H9 (cell line): ENCODE measurements at regions not wholly inside any gene's neighbourhood (a gene's known extent, or its start where the extent isn't known, plus 50 kb on each side); places are given as distances from the start of the nearest gene placed in this dataset.

Experiments used
- DNase-seq: peaks from one replicate; pipeline ENCODE4 v3.0.0-alpha.2; 2017
- H2AFZ ChIP-seq: one replicate; pipeline ENCODE4 v1.6.1; 2013; ENCODE audit warnings: mild to moderate bottlenecking, low read length, control low read depth, moderate library complexity
- H2AK5ac ChIP-seq: 2 replicates; pipeline ENCODE4 v1.6.1; 2013; ENCODE audit warnings: low read length, control low read depth, mixed read lengths; ENCODE audit not compliant: insufficient read length
- H2BK120ac ChIP-seq: one replicate; pipeline ENCODE4 v1.6.1; 2013; ENCODE audit warnings: low read depth, mild to moderate bottlenecking, low read length, control low read depth, inconsistent platforms; ENCODE audit not compliant: poor library complexity, severe bottlenecking
- H2BK12ac ChIP-seq: 2 replicates; pipeline ENCODE4 v1.6.1; 2013; ENCODE audit warnings: low read length, control low read depth, mixed read lengths, low read depth; ENCODE audit not compliant: insufficient read length
- H2BK15ac ChIP-seq: 2 replicates; pipeline ENCODE4 v1.6.1; 2013; ENCODE audit warnings: low read depth, low read length, control low read depth
- H2BK20ac ChIP-seq: one replicate; pipeline ENCODE4 v1.6.1; 2013; ENCODE audit warnings: low read depth, mild to moderate bottlenecking, low read length, control low read depth, inconsistent platforms; ENCODE audit not compliant: poor library complexity, severe bottlenecking
- H2BK5ac ChIP-seq: 2 replicates; pipeline ENCODE4 v1.6.1; 2013; ENCODE audit warnings: low read length, control low read depth, mixed read lengths; ENCODE audit not compliant: insufficient read length
- H3K14ac ChIP-seq: 2 replicates; pipeline ENCODE4 v1.6.1; 2013; ENCODE audit warnings: low read length, control low read depth; ENCODE audit not compliant: insufficient read depth
- H3K18ac ChIP-seq: 2 replicates; pipeline ENCODE4 v1.6.1; 2013; ENCODE audit warnings: low read depth, mild to moderate bottlenecking, mixed read lengths, low read length, control low read depth; ENCODE audit not compliant: insufficient read length
- H3K23ac ChIP-seq: 2 replicates; pipeline ENCODE4 v1.6.1; 2013; ENCODE audit warnings: low read length, control low read depth, mixed read lengths, low read depth; ENCODE audit not compliant: insufficient read length
- H3K23me2 ChIP-seq: 2 replicates; pipeline ENCODE4 v1.6.1; 2013; ENCODE audit warnings: low read depth, mild to moderate bottlenecking, mixed read lengths, low read length, control low read depth; ENCODE audit not compliant: insufficient read length, poor library complexity, severe bottlenecking
- H3K27ac ChIP-seq: 2 replicates; pipeline ENCODE4 v1.5.1; 2013; ENCODE audit warnings: low read length, control low read depth, mixed read lengths, low read depth; ENCODE audit not compliant: insufficient read length
- H3K27me3 ChIP-seq: 2 replicates; pipeline ENCODE4 v1.6.1; 2013; ENCODE audit warnings: low read length, control low read depth, inconsistent platforms; ENCODE audit not compliant: insufficient read depth
- H3K4ac ChIP-seq: 2 replicates; pipeline ENCODE4 v1.6.1; 2013; ENCODE audit warnings: low read depth, mild to moderate bottlenecking, control low read depth, inconsistent platforms, low read length, moderate library complexity
- H3K4me1 ChIP-seq: 2 replicates; pipeline ENCODE4 v1.6.1; 2013; ENCODE audit warnings: low read length, control low read depth, inconsistent platforms; ENCODE audit not compliant: insufficient read depth
- H3K4me2 ChIP-seq: 2 replicates; pipeline ENCODE4 v1.6.1; 2013; ENCODE audit warnings: low read length, control low read depth, mixed read lengths; ENCODE audit not compliant: insufficient read length, insufficient read depth
- H3K56ac ChIP-seq: 2 replicates; pipeline ENCODE4 v1.6.1; 2013; ENCODE audit warnings: low read depth, mild to moderate bottlenecking, mixed read lengths, low read length, control low read depth; ENCODE audit not compliant: insufficient read length
- H3K79me1 ChIP-seq: 2 replicates; pipeline ENCODE4 v1.6.1; 2013; ENCODE audit warnings: low read depth, mild to moderate bottlenecking, moderate library complexity, low read length, control low read depth, inconsistent platforms; ENCODE audit not compliant: insufficient read depth, poor library complexity, severe bottlenecking
- H3K79me2 ChIP-seq: 2 replicates; pipeline ENCODE4 v1.6.1; 2013; ENCODE audit warnings: low read length, control low read depth, inconsistent platforms; ENCODE audit not compliant: insufficient read depth
- H3K9ac ChIP-seq: 2 replicates; pipeline ENCODE4 v1.6.1; 2013; ENCODE audit warnings: low read length, control low read depth, mixed read lengths; ENCODE audit not compliant: insufficient read length; ENCODE audit errors: extremely low read depth
- H3K9me3 ChIP-seq: one replicate; pipeline ENCODE4 v1.6.1; 2013; ENCODE audit warnings: low read depth, low read length, inconsistent platforms; ENCODE audit not compliant: control insufficient read depth
- H3T11ph ChIP-seq: one replicate; pipeline ENCODE4 v1.6.1; 2013; ENCODE audit warnings: mild to moderate bottlenecking, low read length, control low read depth, inconsistent platforms
- H4K20me1 ChIP-seq: one replicate; pipeline ENCODE4 v1.6.1; 2013; ENCODE audit not compliant: control insufficient read depth, insufficient read length, insufficient read depth
- H4K5ac ChIP-seq: 2 replicates; pipeline ENCODE4 v1.6.1; 2013; ENCODE audit warnings: low read depth, mild to moderate bottlenecking, mixed read lengths, low read length, control low read depth; ENCODE audit not compliant: insufficient read length
- H4K8ac ChIP-seq: replicated peaks from 2 replicates; pipeline ENCODE4 v1.6.1; 2013; ENCODE audit warnings: low read length, control low read depth, mixed read lengths, low read depth; ENCODE audit not compliant: insufficient read length
- H4K91ac ChIP-seq: 2 replicates; pipeline ENCODE4 v1.6.1; 2013; ENCODE audit warnings: low read depth, mild to moderate bottlenecking, moderate library complexity, mixed read lengths, low read length, control low read depth; ENCODE audit not compliant: insufficient read length
- H3K27ac Mint-ChIP-seq, 3 experiments: 2 replicates in 2 of 3; 3 replicates in 1 of 3; pipeline ENCODE4 v1.8.0; 2020 to 2021; ENCODE audit warnings: mixed read lengths in 3 of 3, mild to moderate bottlenecking in 1 of 3, moderate library complexity in 1 of 3
- H3K27me3 Mint-ChIP-seq: 2 replicates; pipeline ENCODE4 v1.8.0; 2021; ENCODE audit warnings: low read depth, mild to moderate bottlenecking, moderate library complexity, mixed read lengths
- H3K36me3 Mint-ChIP-seq, 3 experiments: 2 replicates in 2 of 3; 3 replicates in 1 of 3; pipeline ENCODE4 v1.8.0; 2020 to 2021; ENCODE audit warnings: low read depth in 3 of 3, mixed read lengths in 3 of 3; ENCODE audit not compliant: insufficient read depth in 1 of 3
- H3K4me1 Mint-ChIP-seq, 2 experiments: 2 replicates each; pipeline ENCODE4 v1.8.0; 2020; ENCODE audit warnings: mixed read lengths in 2 of 2
- H3K4me3 Mint-ChIP-seq, 2 experiments: 2 replicates in 1 of 2; 3 replicates in 1 of 2; pipeline ENCODE4 v1.8.0; 2020 to 2021; ENCODE audit warnings: mild to moderate bottlenecking in 2 of 2, mixed read lengths in 2 of 2, moderate library complexity in 1 of 2
- H3K9me3 Mint-ChIP-seq, 2 experiments: 2 replicates in 1 of 2; 3 replicates in 1 of 2; pipeline ENCODE4 v1.8.0; 2020; ENCODE audit warnings: mild to moderate bottlenecking in 2 of 2, mixed read lengths in 2 of 2, moderate library complexity in 1 of 2
- WGBS: extraction: QIAGEN DNeasy Blood & Tissue Kit; methylation state at CpG from one replicate; pipeline ENCODE4 v1.1.7; 2013; ENCODE audit warnings: missing lambda C conversion rate, low lambda C conversion rate, mixed read lengths; ENCODE audit not compliant: insufficient read length; ENCODE audit errors: extremely low coverage; 5-methylcytosine and 5-hydroxymethylcytosine counted together
- TF ChIP-seq, protein P1 (sequence below): fragments of 200-600 bp; sonication (generic); conservative IDR thresholded peaks from 3 replicates; pipeline ENCODE4 v1.8.0; 2021; ENCODE audit warnings: antibody characterized with exemption, mild to moderate bottlenecking

DNA sequence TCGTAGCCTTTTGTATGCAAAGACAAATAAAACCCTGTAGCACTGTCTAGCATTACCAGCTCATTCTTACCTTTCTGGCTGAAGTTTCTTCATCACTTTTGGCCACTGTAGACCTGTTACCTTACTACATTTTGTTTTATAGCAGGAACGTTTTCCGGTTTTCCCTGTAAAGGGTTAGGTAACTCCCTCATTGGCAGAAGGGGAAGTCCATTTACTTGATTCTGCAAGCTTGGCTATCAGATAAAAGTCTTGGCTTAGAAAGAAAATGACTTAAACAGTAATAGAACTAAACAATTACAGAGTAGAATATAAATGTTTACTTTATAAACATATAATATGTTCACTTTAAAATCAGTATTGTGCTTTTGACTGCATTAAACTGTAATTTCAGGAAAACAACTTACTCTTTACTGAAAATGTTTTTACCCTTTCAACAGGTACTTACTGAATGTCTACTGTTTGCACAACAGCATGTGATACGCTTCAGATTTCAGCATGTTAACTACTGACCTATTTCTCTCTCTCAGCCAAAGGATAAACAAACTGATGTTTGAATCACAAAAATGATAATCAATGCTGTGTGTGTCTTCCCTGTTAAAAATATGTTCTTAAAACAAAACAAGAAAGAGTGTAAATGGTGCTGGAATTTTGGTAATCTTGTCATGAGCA, 67.1 kb downstream of the OTUD1 start:
- no peak overlapping the region for H3K9ac ChIP-seq
- Mint-ChIP-seq H3K4me1 (no peaks in the 10 kb centered on the region), H3K9me3 (peaks cover 17 to 22% of the 10 kb centered on the region in 2 experiments), H3K27me3 (no peaks in the 10 kb centered on the region), H3K4me3 (no peak overlapping the region), H3K36me3 (peaks cover 2 to 5% (median 4%) of the 10 kb centered on the region in 3 experiments; a peak in 5 of 7 replicates), H3K27ac (no peak overlapping the region)
- H2BK12ac ChIP-seq = no peak overlapping the region
- no peak overlapping the region for H2BK15ac ChIP-seq
- no peak overlapping the region for H2BK20ac ChIP-seq
- H3K27me3 ChIP-seq = no peaks in the 10 kb centered on the region
- no peak overlapping the region for H3K18ac ChIP-seq
- no peak overlapping the region for H4K91ac ChIP-seq
- no peak overlapping the region for H2AK5ac ChIP-seq
- no peaks in the 10 kb centered on the region for H4K20me1 ChIP-seq
- no peaks in the 10 kb centered on the region for H3K23me2 ChIP-seq
- H3K79me2 ChIP-seq = no peaks in the 10 kb centered on the region
- H2BK5ac ChIP-seq = no peak overlapping the region
- H3K4me2 ChIP-seq = no peak overlapping the region
- no peaks in the 10 kb centered on the region for H3K4me1 ChIP-seq
- H3K79me1 ChIP-seq = no peaks in the 10 kb centered on the region
- TF ChIP-seq, protein P1, sequence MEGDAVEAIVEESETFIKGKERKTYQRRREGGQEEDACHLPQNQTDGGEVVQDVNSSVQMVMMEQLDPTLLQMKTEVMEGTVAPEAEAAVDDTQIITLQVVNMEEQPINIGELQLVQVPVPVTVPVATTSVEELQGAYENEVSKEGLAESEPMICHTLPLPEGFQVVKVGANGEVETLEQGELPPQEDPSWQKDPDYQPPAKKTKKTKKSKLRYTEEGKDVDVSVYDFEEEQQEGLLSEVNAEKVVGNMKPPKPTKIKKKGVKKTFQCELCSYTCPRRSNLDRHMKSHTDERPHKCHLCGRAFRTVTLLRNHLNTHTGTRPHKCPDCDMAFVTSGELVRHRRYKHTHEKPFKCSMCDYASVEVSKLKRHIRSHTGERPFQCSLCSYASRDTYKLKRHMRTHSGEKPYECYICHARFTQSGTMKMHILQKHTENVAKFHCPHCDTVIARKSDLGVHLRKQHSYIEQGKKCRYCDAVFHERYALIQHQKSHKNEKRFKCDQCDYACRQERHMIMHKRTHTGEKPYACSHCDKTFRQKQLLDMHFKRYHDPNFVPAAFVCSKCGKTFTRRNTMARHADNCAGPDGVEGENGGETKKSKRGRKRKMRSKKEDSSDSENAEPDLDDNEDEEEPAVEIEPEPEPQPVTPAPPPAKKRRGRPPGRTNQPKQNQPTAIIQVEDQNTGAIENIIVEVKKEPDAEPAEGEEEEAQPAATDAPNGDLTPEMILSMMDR = no peak
- H3K23ac ChIP-seq = no peak overlapping the region
- H2AFZ ChIP-seq = no peak overlapping the region
- H4K8ac ChIP-seq = no peak overlapping the region
- no peak overlapping the region for H2BK120ac ChIP-seq
- H3K9me3 ChIP-seq = no peaks in the 10 kb centered on the region
- no peak overlapping the region for H3K27ac ChIP-seq
- no peak overlapping the region for H3K56ac ChIP-seq
- H3K14ac ChIP-seq = no peak overlapping the region
- DNase-seq = no peak
- no CpG with 5 or more reads among the region's 4 CpGs for WGBS
- no peak overlapping the region for H4K5ac ChIP-seq
- no peak overlapping the region for H3K4ac ChIP-seq
- H3T11ph ChIP-seq = no peak overlapping the region
